Fibroblast of skin of abdomen (primary cell): ENCODE measurements at regions not wholly inside any gene's neighbourhood (a gene's known extent, or its start where the extent isn't known, plus 50 kb on each side); places are given as distances from the start of the nearest gene placed in this dataset.
A peak's percentile ranks its signal among the peaks of the same experiment; 100 is the strongest.

Source experiments
- DNase-seq: peaks from one replicate; pipeline ENCODE4 v3.0.0-alpha.2; 2013

DNA sequence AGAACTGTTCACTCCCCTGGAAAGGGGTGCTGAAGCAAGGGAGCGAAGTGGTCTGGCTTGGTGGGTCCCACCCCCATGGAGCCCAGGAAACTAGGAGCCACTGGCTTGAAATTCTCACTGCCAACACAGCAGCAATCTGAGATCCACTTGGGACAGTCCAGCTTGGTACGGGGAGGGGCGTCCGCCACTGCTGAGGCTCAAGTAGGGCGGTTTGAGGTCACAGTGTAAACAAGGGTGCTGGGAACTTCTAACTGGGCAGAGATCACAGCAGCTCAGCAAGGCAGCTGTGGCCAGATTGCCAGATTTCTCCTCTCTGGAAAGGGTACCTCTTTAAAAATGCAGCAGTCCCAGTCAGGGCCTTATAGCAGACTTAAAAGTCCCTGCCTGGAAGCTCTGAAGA is 53.9 kb upstream of the GALNTL6 start:
- no peak for DNase-seq

DNA sequence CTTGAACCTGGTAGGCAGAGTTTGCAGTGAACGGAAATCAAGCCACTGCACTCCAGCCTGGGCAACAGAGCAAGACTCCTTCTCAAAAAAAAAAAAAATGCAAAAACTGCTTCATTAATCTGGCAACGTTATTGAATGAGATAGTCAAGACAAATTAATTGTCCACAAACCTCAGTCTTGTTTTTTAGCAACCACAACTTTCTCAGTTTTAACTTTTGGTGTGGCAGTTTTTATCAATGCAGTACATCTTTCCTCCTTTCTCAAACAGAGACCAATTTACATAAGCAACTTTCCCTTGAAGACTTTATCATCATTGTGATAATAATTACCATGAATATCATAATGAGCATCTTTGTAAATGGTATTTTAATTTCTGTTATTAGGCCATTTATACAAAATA is 61.7 kb upstream of the GALNTL6 start:
- DNase-seq: no peak

DNA sequence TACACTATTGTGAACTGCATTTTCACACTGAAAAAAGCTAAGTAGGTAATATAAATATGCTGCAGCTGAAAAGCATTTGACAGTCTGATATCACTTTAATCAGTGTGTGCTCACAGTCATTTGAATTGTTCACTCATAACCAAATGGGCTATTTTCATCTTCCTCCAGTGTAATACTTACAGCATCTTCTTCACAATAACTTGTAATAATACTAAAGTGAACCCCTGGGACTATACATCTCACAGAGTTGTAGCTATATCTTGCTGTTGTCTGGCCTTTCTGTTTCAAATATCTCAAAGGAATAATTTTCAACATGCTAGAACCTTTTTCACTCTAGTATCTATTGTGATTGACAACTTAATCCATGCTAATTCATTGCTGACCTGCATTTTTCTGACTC is 66.8 kb upstream of the GALNTL6 start:
- DNase-seq: no peak

DNA sequence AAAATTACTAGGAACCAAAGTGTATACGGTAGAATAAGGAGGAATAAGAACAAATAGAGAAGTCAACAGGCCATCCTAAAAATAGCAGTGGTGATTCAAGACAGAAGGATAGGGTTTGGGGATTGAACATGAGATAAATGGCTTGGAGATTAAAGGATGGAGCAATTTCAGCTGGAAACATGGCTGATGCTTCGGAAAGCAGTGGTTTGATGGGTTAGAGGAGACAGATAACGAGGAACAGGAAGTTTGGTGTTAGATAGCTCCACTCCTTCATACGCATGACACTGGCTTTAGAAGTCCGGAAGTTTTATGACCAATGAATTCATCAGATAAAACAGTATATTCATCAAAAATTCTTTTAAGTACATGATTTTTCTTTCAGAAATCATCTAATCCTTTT is 70.8 kb upstream of the GALNTL6 start:
- no peak for DNase-seq

DNA sequence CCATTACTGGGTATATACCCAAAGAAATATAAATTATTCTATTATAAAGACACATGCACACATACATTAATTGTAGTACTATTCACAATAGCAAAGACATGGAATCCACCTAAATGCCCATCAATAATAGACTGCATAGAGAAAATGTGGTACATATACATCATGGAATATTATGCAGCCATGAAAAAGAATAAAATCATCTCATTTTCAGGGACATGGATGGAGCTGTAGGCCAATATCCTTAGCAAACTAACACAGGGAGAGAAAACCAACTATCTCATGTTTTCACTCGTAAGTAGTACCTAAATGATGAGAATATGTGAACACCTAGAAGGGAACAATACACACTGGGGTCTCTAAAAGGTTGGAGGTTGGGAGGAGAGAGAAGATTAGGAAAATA is 86.0 kb upstream of the GALNTL6 start:
- no peak for DNase-seq

DNA sequence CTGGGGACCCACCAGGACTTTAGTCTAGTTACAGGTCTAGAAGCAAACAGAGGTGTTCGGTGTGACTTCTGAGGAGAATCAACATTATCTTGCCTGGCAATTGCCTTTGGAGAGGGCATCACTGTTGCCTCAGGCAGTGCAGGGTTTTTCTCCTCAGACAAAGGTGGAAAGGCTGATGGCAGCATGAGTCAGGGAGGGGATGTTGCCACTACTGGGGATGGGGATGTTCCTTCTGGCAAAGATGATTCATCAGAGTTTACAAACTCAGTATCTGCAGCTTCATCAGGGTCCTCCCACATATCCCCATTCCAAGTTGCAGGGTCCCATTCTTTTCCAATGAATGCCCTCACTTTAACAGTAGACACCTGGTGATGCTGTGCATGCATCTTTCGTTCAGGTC is 91.3 kb upstream of the GALNTL6 start:
- no peak for DNase-seq

DNA sequence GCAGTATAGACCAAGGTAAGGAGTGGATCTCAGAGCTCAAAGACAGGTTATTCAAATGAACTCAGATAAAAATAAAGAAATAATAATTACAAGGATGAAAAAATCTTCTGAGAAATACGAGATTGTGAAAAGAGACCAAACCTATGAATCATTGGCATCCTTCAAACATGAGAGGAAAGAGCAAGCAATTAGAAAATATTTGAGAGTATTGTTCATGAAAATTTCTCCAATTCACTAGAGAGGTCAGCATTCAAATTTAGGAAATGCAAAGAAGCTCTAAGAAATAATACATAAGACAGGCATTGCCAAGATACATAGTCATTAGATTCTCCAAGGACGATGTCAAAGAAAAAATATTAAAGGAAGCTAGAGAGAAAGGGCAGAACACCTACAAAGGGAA is 93.5 kb upstream of the GALNTL6 start:
- DNase-seq: peak; percentile 6

DNA sequence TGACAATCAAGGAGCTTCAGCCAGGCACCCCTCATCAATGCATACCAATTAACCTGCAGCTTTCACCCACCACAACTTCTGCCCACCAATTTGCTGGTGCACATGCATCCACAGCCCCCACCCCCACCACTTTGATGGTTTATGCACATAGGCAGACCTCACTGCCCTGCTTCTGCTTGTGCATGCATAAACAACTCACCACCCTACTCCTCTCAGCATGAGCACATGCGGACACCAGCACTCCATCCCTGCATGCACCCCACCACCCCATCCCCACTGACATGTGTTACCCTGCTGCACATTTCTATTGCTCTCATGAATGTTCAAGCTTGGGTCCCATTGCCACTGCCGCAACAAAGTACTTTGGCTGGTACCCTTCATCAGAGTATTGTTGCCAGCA is 94.5 kb upstream of the GALNTL6 start:
- DNase-seq: no peak

DNA sequence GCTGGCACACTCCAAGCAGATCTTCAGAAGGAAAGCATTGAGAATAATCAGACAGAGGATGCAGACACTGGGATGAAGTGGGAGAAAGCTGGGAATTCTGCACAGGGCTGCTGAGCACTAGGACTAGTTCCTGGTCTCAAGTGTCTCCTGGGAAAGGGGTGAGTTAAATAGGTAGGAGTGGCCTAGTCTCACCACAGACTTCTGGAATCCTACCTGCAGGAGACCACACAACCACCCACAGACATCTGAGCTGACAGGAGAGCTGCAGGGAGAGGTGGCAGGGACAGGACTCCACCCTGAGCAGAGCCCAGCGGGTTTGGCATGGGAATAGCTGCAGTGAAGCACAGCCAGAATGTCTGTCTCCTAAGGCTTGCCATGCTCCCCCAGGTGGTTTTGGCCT is 95.1 kb upstream of the GALNTL6 start:
- no peak for DNase-seq

DNA sequence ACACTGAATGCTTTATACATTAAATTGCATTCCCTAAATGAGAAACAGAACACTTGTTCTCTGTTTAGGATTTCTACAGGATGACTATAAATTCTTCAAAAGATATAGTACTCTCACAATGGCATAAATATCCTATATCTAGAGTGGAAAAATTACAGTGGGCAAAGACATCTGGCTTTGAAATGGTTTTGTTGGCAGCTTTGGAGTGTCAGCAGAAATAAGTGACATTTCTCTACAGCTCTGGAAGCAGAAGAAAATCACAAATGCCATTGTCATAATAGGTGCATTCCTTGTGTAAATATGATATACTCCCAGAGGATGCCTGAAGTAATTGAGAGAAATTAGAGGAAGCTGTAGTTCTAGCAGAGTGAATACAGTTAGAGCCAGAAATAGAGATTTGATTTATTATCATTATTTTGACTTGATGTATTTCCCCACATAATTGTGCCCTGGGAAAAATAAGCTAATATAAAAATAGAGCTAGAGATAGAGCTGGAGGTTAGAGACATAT is 95.9 kb upstream of the GALNTL6 start:
- no peak for DNase-seq

DNA sequence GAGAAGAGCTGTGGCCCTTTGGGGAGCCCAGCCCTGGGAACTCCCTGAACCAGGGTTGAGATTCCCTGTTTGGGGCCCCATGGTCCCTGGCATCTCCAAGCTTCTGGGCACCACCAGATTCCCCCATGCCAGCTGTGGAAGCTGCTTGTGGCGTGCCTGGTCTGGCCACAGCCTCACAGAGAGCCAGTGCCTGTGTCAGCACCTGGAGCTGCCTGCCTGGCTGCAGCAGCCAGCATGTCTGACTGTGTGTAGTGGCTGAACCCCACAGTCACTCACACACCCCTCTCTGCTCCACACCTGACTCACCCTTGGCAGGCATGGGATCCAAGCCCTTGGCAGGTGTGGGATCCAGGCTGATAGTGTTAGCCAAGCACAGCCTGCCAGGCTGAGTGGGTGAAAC is 97.2 kb upstream of the GALNTL6 start:
- DNase-seq: no peak

DNA sequence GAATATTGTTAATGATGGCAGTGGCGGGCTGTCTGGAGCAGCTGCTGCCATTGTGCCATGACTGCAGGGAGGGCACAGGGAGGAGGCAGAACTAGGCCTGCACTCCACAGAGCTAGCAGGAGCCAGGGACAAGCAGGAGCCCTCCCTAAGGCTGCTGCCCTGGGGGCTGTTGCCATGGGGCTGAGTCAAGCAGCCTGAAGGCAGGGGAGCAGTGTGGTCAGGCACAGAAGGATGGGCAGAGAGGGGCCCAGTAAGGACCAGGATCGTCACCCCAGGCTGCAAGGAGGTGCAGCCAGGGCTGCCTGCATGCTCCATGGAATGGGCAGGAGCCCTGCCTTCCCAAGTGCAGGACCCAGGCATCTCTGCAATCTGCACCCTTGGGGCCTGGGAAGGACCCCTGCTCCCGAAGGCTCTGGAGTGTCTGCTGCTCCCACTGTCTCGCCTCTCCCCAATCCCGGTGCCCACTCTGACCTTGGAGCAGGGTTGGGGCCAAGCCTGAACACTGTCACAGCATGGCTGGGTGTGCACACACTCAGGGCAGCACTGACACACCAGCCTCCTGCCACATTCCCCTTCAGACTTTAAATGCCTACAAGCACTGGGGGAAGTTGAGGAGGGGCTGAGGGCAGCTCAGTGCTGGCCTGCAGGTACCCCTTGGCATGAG is 98.3 kb upstream of the GALNTL6 start:
- DNase-seq: no peak

DNA sequence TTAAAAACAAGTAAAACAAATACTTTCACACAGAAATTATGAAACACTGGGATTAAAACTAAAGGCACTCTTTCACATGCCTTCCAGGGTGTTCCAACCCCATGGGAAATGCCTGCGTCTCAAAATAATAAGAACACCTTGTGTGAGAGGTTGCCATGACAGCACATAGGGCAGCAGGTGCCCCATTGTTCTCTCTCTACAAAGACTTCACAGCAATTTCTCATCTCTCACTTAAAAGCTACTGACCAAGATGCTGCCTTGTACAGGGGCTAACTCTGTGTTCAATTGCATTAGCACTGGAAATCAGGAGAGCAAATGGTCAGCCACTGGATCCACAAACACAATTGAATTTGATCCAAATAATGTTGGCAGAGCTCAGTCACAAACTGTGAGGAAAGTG is 102.5 kb upstream of the GALNTL6 start:
- no peak for DNase-seq

DNA sequence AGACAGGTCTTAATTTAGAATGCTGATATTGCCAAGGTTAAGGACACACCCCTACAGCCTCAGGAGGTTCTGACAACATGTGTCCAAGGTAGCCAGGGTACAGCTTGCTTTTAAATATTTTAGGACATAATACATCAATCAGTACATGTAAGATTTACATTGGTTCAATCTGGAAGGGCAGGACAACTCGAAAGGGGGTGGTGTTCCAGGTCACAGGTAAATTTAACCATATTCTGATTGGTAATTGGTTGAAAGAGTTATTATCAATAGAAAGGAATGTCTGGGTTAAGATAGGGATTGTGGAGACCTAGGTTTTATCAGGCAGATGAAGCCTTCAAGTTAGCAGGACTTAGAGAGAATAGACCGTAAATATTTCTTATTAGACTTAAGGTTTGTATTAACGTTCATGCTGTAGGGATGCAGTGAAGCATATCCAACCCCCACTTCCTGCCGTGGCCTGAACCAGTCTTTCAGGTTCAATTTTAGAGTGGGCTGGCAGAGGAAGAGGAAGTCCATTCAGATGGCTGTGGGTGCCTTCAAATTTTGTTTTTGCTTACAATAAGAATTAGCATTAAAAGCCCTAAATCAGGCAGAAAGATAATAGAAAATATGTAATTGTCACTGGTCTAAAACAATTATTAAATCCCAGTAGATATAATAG is 136.5 kb upstream of the GALNTL6 start:
- DNase-seq: no peak

DNA sequence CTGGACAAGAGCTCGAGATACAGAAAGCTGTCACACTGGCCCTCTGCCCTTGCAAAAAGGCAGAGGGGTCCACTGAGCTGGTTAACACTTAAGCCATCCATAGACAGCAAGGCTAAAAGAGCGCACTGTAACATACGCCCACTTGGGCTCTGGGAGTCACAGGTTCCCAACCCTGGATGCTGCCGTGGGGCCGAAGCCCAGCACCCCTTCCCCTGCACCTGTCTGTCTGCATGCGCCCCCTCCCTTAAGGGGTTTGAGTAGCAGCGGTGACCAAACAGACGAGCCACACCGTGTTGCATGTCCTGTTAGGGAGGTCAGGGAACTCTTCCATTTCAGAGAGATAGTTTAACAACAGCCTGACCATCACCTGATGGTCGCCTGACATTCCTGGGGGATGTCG is 138.4 kb upstream of the GALNTL6 start:
- DNase-seq: no peak

DNA sequence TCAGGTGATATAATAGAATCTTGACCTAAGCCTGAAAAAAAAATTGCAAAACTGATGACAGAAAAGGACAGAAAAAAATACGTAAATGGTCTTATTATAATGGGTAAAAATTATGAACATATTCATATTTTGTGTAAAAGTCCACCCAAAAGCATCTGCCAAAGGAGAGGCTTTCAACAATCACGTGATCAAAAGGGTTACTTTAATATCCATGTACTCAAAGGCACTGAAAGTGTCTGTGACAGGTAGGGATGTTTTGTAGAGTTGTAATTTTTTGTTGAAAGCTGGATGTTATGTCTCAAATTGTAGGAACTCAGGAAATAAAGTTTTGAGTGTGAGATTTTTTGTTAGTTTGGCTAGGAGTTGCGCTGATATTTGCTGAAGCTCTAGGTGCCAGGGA is 144.8 kb upstream of the GALNTL6 start:
- DNase-seq: no peak

DNA sequence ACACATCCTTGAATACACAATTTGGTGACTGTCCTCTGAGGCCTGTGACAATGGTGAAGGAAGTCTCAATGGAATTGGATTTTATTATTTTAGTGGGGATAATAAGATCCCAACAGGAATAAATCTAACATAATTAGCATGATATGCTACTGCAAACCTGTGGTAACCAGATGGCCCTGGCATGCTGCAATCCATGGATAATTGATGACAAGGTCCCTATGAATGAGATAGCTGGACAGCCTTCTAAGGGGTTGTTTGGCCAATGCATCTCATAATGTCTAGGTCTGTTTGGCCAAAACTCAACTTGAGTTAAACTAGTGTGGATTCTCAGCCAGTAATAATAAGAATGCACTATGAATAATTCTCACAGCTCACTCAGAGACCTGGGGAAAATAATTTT is 145.3 kb upstream of the GALNTL6 start:
- no peak for DNase-seq

DNA sequence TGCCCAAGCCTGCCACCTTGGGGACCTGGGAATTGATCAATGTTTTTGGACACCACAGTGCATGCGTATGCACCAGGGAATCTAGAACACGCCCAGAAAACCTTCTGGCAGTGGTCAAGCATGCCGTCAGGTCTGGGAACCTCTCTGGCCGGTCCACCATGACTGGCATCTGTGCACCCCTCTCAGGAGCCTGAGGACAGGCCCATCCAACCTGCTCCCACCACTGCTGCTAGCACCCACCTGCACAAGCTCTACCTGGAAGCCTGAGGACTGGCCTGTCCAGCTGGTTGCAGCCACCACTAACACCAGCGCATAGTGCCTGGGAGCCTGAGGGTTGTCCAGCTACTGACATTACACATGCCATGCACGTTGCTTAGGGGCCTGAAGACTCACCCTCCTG is 162.1 kb upstream of the GALNTL6 start:
- no peak for DNase-seq

DNA sequence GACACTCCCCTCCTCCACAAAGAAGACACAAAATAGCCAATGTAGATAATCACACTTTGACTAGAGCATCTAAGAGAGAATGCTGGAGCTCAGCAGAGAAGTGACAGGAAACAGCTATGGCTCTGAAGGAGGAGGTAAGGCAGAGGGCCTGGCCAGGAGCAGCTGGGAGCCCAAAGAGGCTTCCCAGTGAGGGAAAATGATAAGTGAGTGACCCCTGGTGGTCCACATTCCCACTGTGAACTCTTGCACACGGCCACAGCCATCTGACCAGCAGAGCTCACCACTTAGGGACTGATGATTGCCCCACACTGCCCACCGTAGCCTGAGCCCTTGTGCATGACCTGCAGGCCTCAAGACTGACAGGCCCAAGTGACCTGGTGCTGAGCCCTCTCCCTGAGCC is 162.7 kb upstream of the GALNTL6 start:
- DNase-seq: no peak

DNA sequence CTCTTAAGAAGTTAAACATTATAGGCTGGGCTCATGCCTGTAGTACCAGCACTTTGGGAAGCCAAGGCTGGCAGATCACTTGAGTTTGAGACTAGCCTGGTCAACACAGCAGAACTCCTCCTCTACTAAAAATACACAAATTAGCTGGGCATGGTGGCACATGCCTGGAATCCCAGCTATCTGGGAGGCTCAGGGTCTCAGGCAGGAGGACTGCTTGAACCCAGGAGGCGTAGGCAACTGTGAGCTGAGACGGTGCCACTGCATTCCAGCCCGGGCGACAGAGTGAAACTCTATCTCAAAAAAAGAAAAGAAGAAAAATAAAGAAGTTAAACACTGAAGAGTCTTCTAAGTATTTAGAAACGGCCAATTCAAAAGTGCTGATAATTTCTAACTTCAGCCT is 164.3 kb upstream of the GALNTL6 start:
- no peak for DNase-seq

DNA sequence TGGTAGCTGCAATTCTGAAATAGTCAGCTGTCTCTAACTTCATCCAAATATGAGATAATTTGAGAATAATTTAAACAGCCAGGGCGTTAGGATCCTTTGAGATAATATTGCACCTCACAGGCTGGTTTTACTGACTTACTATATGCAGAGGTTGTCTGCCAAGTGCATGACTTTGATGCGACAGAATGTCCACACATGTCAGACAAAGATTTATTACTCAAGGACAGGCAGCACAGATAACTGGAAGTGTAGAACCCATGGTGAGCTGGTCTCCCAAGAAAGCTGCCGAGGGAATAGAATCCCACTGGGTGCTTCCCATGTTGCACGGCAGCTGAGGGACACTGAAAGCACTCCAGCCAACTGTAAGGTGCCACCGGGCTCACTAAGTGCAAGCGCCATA is 166.2 kb upstream of the GALNTL6 start:
- DNase-seq: no peak

DNA sequence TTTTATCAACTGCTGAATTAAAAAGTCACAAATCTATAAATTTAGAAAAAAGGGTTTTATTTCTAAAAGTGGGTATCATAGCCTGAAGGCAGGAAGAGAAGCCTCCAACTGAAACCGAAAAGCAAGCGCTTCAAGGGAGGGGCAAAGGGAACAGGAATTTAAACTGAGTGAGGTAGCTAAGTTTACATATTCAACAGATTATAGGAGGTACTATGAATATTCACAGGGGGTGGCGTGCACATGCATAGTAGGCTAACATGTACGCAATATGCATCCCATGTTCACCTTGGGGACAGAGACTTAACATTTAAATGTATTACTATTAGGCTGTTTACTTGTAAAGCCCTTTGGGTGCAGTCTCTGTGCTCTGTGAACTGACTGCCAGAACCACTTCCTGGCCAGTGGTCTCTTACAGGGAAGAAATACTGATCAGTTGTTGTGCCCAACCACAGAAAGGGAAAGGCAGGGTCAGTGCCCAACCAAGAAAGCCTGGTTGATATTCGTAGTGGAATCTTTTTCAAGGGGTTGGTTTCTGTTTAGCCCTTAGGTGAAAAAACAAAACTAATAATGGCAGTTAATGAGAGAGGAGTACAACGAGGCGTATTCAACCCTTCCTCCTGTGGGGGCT is 168.7 kb upstream of the GALNTL6 start:
- DNase-seq: no peak

DNA sequence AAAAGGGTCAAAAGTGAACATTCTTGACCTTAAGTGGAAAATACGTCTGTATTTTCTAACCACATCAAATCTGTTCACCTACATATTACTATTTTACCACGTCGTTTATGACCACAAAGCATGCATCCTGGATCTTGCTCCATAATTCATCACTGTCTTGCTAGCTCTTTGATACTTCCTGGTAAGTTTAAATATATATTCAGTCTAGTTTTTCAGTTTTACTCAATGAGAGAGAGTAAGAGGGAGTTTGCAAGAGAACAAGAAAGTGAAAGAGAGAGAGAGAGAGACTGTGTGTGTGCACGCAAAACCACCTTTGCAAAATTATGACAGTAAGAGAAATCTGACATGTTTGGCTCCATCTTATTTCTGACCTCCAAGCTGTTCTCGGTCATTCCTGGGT is 173.7 kb upstream of the GALNTL6 start:
- no peak for DNase-seq

DNA sequence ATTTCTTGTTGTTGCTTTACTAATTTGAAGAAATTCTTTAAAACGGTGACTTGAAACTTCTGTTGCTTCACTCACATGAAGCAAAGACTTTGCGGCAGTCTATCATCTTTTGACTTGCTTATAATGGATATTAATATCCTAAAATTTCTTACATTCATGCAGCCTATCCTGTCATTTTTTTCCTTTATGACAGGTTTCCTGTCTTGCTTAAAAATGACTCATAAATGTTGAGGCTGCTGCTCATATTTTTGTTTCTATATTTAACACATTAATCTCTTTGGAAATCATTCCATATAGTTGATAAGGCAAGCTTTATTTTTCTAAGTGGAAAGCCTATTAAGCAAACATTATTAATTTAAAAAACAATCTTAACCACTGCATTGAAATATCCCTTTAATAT is 176.6 kb upstream of the GALNTL6 start:
- DNase-seq: no peak
